GM10266 (cell line): ENCODE measurements at regions not wholly inside any gene's neighbourhood (a gene's known extent, or its start where the extent isn't known, plus 50 kb on each side); places are given as distances from the start of the nearest gene placed in this dataset.

Experiments
- DNase-seq: peaks from one replicate; pipeline ENCODE4 v3.0.0; 2012; ENCODE audit errors: extremely low spot score
- TF ChIP-seq, protein P1 (sequence below): IDR thresholded peaks from 2 replicates; pipeline ENCODE4 v1.5.1; 2012; ENCODE audit warnings: mild to moderate bottlenecking, low read depth; ENCODE audit not compliant: control insufficient read depth, insufficient read depth; ENCODE audit errors: missing control alignments

- DNase-seq = no peak
- TF ChIP-seq, protein P1, sequence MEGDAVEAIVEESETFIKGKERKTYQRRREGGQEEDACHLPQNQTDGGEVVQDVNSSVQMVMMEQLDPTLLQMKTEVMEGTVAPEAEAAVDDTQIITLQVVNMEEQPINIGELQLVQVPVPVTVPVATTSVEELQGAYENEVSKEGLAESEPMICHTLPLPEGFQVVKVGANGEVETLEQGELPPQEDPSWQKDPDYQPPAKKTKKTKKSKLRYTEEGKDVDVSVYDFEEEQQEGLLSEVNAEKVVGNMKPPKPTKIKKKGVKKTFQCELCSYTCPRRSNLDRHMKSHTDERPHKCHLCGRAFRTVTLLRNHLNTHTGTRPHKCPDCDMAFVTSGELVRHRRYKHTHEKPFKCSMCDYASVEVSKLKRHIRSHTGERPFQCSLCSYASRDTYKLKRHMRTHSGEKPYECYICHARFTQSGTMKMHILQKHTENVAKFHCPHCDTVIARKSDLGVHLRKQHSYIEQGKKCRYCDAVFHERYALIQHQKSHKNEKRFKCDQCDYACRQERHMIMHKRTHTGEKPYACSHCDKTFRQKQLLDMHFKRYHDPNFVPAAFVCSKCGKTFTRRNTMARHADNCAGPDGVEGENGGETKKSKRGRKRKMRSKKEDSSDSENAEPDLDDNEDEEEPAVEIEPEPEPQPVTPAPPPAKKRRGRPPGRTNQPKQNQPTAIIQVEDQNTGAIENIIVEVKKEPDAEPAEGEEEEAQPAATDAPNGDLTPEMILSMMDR = no peak
Observed at GRCh38 chr10:29026802-29027580, 261.9 kb upstream of the LYZL1 start.

- TF ChIP-seq, protein P1 = no peak
- no peak for DNase-seq
Observed at GRCh38 chr10:29028486-29028885, 260.4 kb upstream of the LYZL1 start.

DNA sequence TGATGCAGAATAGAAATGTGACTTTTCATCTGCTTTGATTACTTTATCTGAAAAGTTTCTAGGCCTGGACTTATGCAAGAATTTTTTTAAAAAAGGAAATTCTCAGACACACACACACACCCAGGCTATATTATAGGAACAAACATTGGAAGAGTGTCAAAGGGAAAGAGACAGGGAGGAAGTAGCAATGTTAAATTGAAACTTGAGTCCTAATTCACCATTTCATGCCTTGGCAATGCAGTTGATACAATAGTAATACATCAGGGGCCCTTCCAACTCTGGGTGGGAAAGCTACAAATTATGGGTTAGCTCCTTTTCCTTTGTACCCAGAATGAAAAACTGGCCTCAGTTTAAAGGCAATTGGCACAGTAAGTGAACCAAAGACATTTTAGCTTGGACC lies 258.0 kb upstream of the LYZL1 start:
- DNase-seq = no peak
- TF ChIP-seq, protein P1 = no peak

GRCh38 chr10:29032169-29032568 lies 256.7 kb upstream of the LYZL1 start:
- TF ChIP-seq, protein P1 = no peak
- no peak for DNase-seq

- DNase-seq = peak; percentile 17
- TF ChIP-seq, protein P1 = no peak
Observed at GRCh38 chr10:29033311-29033940, 255.4 kb upstream of the LYZL1 start.

DNA sequence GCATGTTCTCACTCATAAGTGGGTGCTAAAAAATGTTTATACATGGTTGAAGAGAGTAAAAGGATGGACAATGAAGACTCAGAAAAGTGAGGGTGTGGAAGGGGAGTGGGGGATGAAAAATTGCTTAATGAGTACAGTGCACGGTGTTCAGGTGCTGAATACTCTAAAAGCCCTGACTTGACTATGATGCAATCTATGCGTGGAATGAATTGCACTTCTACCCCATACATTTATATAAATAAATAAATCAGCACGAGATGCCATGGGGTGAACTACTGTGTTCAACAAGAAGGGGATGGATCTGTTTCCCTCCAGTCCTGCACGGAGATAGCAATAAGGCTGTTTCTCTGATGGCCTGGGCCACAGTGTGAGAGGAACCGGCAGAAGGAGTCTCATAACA lies 254.3 kb upstream of the LYZL1 start:
- TF ChIP-seq, protein P1 = no peak
- DNase-seq = no peak

GRCh38 chr10:29035721-29036120 lies 253.1 kb upstream of the LYZL1 start:
- no peak for DNase-seq
- TF ChIP-seq, protein P1 = no peak
